GM18508 (cell line): ENCODE measurements at regions not wholly inside any gene's neighbourhood (a gene's known extent, or its start where the extent isn't known, plus 50 kb on each side); places are given as distances from the start of the nearest gene placed in this dataset.
"Not testable (repeated sequence)": the region's sequence is repeated elsewhere in the genome, so short reads cannot be mapped to it uniquely, and the experiment has no call there.

Experiments used
- ATAC-seq: cut with Tn5 transposase; IDR thresholded peaks from one replicate; pipeline ENCODE4 v1.9.1; 2021; ENCODE audit warnings: moderate number of reproducible peaks; ENCODE audit not compliant: insufficient read depth, unreplicated experiment

DNA sequence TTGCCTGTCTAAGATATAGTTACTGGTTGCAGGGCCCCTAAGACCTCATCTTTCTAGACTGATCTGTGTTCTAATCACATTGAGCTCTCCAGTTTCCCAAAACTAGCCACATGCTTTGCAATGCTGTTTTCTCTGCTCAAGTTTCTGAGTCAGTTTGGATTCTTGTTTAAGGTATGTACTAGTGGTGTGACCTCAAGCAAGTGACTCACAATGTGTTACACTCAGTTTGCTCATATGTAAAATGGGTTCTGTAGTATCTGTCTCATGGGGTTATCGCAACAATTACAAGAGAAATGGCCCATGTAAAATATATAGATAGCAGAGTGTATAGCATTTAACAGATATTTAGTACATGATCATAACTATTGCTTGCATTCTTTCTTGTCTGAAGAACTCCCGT is 153.1 kb upstream of the ELL2 start:
- no peak for ATAC-seq

DNA sequence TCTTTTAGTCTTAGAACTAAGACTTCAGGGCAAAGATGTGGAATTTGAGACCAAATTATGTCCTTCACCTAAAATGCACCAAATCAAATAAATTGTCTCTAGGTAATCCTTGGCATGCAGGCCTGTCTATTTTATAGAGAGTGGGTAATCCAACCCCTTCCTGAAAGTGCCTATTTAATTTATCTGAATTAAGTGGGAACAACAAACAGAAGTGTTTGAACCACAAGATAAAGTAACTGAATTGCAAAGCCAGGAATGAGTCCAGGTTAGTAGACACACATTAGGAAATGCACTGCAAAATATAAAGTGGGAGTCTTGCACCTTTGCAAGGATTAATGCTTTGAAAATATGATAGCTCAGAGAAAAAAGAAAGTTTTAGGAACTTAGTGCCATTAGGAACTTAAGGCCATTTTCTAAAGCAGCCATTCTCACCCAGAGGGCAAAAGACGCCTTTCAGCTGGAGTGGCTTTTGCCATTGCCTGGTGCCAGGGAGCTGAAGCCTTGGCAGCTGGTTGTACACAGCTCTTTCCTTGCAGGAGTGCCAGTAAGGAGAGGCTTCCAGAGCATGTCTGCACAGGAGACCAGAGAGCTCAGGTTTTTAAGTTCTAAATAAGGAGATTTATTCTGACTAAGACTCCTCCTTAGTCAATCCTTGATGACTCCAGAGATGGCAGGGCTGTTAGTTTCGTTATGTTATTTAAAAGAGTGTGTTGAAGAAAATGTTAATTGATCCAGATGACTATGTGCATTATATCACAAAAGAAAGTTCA is 151.7 kb upstream of the ELL2 start:
- ATAC-seq: no peak

DNA sequence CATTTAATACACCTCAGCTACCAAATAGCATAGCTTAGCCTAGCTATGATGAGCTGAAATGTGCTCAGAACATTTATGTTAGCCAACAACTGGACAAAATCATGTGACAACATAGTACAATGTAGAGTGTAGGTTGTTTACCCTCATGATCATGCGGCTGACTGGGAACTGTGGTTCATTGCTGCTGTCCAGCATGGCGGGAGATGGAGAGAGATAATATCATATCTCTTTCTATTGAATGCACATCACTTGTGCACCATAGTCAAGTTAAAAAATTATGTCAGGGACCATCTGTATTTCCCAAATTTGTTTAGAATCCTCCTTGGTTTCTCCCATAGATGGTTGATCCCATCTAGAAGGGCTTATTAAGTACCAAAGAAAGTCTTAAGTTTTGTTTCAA is 151.1 kb upstream of the ELL2 start:
- ATAC-seq: no peak

DNA sequence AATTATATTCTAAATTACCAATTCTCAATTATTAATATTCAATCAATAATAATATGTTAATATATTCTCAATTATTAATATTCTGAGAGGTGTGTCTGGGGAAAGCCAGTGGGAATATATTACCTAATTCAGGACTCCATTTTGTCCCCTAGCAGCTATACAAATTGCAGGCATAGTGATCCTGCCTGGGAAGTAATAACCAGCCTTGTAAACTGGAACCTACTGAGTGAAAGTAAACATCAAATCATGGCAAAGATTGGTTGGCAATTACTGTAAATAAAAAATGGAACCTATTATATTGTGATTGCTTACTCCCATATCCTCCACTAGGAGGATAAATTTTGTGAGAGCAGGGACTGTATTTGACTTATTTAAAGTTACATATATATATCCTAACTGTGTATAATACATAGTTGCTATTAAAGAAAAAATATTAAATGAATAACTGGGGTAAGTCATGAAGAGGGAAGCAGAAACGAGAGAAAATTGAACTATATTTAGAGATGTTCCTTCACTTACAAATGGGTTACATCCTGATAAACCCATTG is 150.5 kb upstream of the ELL2 start:
- no peak for ATAC-seq

DNA sequence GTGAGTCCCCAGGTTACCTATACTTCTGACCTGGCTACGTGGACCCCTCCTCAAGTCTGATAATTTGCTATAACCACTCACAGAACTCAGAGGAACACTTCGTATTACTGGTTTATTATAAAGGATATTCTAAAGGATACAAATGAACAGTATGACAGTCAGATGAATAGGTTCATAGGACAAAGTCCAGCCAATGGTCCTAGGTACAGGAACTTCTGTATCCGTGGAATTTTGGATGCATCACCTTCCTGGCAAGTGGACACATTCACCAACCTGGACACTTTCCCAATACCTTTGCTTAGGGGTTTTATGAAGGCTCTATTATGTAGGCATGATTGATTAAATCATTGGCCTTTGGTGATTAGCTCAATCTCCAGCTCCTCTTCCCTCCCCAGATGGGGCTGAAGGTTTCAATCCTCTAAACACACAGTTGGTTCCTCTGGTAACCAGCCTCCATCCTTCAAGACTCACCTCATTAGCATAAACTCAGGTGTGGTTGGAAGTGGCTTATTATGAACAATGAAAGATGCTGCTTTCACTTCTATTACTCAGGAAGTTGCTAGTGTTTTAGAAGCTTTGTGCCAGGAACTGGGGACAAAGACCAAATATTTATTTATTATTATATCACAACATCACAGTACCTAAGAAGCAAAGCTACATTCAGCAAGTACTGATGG is 149.6 kb upstream of the ELL2 start:
- no peak for ATAC-seq

DNA sequence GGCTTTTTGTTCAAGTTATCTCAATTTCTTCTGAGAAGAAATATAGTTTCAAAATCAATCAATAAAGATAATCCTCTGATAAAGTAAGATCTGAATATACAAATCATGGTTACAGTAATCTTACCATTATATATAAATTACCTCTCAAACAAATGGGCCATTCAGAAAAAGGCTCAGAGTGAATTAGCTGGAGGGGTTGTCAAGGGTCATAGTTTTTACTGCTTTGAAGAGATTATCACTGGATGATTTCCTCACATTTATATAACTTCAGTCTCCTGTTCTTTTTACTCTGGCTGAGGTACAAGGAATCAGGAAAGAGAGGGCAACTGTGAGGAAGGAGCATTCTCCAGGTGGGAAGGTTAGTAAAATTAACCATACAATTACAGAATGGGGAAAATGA is 148.6 kb upstream of the ELL2 start:
- ATAC-seq: no peak

DNA sequence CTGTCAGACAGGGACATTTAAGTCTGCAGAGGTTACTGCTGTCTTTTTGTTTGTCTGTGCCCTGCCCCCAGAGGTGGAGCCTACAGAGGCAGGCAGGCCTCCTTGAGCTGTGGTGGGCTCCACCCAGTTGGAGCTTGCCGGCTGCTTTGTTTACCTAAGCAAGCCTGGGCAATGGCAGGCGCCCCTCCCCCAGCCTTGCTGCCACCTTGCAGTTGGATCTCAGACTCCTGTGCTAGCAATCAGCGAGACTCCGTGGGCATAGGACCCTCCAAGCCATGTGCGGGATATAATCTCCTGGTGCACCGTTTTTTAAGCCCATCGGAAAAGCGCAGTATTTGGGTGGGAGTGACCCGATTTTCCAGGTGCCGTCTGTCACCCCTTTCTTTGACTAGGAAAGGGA is 147.0 kb upstream of the ELL2 start:
- ATAC-seq: not testable (repeated sequence)

DNA sequence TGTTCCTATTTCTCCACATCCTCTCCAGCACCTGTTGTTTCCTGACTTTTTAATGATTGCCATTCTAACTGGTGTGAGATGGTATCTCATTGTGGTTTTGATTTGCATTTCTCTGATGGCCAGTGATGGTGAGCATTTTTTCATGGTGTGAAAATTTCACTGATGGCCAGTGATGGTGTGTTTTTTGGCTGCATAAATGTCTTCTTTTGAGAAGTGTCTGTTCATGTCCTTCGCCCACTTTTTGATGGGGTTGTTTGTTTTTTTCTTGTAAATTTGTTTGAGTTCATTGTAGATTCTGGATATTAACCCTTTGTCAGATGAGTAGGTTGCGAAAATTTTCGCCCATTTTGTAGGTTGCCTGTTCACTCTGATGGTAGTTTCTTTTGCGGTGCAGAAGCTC is 142.2 kb upstream of the ELL2 start:
- not testable (repeated sequence) for ATAC-seq

DNA sequence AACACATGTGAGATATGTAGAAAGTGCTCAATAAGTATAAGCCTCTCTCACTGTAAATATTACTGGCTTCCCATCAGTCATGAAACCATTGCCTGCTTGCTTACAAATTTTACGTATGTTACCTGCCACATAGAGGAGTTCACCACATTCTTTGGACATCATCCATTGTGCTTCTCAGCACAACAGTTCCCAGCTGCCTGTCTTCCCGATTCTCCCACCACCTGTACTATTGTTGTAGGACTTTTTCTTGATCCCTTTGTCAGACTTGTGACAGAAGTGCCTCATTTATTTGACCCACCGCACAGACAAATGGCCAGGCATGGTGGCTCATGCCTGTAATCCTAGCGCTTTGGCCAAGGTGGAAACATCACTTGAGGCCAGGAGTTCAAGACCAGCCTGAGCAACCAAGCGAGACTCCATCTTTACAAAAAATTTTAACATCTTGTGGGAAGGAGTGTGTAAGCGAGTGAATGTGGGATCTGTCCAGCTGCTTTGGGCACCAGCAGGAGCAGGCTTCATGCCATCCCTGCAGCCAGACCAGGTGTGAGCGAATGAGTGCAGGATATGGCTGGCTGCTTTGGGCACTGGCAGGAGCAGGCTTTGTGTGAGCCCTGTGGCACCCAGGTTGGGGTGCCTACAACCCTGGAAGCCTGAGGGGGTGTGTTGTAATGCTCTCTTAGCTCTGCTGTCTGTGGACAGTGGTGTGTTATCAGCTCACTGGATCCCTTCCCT is 139.9 kb upstream of the ELL2 start:
- no peak for ATAC-seq

DNA sequence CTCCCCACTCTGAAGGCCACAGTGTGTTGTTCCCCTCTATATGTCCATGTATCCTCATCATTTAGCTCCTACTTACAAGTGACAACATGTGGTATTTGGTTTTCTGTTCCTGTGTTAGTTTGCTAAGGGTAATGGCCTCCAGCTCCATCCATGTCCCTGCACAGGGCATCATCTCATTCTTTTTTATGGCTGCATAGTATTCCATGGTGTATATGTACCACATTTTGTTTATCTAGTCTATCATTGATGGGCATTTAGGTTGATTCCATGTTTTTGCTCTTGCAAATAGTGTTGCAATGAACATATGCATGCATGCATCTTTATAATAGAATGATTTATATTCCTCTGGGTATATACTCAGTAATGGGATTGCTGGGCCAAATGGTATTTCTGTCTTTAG is 135.8 kb upstream of the ELL2 start:
- not testable (repeated sequence) for ATAC-seq

DNA sequence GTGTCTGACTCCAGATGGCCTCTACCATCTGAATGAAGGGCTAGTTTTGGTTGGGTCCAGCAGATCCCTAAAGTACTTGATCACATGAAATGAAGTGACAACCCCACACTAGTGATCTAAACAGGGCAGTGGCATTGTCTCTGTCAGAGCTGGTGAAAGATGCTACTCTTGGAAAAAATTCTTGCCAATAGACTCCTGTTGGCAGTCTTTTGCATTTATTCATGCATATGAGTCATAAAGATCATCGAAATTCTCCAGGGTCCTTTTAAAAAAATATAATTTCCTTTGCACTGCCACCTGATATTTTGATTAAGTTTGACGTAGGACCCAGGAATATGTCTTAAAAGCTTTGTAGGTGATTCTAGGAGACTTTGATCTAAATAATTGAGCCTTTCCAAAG is 135.1 kb upstream of the ELL2 start:
- ATAC-seq: no peak

DNA sequence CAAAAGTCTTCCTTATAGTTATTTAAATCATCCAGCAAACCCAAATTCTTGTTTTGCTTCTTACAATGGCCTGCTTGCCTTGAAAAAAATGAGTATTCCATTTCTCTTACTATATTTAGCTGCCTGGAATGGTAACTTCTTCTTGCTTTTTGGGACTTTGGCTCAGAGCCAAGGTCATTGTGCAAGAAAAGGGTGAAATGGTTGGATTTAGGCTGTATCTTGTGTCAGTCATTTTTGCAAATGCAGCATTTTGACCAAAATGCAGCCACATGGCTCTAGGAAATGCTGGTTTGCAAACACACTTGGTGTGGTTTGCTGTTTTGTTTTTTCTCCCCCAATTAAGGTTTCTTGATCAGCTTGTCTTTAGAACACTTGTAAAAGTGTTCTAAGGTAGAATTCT is 133.3 kb upstream of the ELL2 start:
- ATAC-seq: no peak

DNA sequence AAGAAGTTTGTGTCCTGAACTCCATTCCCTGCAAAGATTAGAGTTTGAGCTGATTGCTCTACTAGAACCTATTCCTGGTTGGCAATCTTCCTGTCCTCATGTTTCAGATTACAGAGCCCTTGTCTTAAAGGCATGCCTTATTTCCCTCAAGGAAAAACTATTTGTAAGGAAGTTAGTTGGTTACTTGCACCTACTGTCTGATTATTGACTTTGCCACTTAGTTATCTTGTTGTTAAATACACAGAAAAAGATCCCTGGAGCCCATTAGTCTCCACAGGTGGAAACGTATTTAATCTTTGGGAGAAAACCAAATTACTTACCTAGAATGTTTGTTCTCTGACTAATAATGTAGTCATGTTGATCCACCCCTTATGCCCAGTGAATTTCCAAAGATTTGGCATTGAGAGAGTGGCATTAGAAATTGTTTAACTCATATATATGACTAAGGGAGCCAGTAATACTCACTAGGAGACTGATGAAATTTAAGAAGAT is 132.3 kb upstream of the ELL2 start:
- ATAC-seq: no peak

DNA sequence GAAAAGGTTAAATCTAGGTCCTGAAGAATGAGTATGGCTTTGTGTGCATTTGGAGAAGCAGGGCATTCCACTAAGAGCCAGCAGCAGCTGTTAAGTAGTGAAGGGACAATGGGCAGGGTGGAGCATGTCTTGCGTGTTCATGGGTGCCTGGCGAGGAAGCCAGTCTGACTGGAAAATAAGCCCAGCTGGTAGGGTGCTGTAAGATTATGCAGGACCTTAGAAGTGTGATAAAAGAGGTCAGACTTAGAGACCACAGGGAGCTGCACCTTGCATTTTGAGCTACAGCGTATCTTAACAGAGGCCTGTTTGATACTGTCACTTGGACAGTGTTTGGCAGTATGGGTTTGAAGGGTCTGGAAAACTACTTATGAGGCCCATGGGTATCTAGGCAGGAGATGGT is 131.7 kb upstream of the ELL2 start:
- no peak for ATAC-seq

DNA sequence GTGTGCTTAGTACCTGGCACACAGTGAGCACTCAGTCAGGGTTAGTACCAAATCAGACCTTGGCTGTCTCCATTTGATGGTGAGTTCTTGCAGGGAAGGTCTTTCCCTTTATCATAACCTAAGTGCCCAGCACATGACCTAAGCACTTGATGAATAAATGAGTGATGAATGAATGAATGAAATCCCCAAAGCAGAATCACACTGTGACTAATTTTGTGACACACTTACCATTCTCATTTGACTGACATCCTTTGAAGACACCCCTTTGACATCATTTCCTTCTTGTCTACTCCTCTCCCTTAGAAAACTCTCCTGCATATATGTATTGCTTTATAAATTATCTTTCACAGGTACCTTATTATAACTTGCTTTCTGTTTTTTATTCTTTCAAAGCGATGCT is 130.2 kb upstream of the ELL2 start:
- no peak for ATAC-seq

DNA sequence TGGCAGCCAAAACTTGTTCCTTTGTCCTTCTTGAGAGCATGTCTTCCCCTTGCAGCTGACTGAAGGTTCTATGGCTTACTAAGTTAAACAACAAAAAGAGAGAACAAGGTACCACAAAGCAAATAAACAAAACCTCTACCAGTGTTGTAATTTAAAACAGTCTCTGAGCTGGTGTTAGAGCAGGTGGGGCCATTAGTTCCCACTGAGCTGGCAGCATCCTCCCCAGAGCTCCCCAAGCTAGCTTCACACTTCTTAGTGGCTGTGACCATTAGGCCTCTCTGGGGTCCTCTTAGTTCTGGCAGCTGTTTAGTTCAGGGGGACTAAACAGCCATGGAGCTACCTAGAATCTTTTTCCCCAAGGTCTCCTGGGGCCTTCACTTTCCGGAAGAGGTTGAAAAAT is 128.6 kb upstream of the ELL2 start:
- ATAC-seq: no peak

DNA sequence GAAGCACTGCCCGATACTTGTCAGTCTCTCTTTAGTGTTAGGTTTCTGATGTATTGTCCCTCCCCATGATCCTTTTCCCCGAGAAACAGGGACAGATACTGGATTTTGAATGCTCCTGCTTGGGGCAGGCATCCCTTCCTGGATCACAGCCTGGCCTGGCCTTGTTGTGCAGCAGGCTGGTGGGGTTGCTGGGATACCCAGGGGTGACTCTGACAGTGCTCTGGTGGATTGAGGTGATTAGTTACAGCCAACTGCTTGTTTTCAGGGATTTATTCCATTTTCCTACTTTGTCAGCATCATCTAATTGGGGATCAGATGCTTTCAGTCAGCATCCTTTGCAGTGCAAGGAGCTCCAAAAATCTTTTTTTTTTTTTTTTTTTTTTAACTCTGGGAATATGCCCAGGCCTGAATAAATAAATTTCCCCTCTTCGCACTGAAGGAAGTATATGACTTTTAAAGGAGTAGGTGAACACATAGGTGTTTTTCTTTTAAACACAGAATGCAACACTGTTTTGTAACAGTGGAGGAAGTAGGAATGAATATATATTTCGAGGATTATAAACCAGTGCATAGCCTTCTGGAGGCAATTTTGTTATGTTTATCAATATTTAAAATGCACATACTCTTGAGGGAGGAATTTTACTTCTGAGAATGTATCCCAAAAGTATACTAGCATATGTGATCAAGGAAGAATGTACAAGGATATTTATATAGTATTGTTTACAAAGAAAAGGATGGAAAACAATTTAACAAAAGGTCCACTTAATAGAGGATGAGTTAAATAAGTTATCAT is 127.3 kb upstream of the ELL2 start:
- no peak for ATAC-seq

DNA sequence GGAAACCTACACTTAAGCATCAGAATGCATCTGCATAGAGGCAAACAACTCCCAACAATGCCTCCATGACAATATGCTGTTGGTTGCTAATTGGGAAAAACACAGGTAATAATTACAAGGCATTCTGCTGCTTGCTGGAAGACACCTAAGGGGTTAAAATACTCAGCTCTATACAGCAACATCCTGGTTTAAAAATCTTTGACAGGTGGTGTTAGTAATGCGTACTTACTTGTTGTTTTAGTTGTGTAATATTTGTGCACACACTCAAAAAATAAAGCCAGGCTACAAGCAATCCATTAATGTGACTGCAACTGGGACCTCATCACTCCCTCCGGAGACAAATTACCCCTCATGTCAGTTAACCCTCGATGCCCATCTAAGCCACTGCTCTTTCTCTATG is 126.3 kb upstream of the ELL2 start:
- ATAC-seq: no peak

DNA sequence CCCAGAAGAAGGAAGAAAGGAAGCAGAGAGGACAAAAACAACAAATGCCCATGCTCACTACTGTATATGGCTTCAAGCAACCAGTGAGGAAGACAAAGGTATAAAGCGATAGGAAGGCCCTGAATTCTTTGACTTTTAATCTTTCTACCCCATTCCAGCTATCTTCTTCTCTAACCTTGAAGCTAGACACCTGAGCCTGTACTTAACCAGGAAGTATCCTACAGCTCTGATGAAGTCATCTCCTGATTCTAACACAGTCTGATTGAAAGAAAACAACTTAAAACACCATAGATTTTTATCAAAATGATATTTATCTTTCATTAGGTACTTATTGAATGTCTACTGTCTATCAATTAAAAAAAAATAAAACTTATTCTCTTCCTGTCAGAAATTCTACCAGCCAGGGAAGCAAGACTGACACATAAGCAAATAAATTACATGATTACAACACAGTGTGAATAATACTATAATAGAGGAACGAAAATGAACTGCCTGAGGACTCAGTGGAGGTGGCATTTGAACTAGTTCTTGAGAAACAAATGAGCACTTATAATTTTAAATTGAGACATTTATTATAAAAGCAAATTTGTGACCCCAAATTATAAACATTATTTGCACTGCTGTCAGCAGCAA is 123.3 kb upstream of the ELL2 start:
- no peak for ATAC-seq

DNA sequence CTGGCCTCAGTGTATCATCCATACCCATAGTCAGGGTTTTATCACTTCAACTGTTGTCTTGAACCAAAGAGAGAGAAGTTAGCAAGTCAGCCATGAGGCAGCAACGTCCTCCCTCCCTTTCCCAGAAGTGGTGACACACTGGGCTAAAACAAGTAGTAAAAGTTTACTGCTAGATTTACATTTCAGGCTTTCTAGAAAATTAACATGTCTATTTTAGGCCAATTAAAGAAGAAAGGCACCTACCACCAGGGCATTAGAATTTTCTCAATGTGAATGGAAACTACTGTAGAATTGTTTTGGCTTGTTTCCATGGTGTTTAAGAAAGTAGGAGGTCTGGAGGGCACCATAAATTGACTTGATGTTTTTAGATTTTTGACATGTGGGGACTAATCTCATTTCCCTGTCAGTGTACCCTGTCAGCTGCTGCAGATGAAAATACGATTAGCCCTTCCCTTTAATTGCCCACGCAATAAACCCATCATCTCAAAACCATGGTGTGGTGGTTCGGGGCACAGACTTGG is 121.8 kb upstream of the ELL2 start:
- no peak for ATAC-seq
